Esophagus muscularis mucosa (tissue), 3 donors: ENCODE measurements at regions not wholly inside any gene's neighbourhood (a gene's known extent, or its start where the extent isn't known, plus 50 kb on each side); places are given as distances from the start of the nearest gene placed in this dataset.

ENCODE experiments used
- CTCF ChIP-seq, 3 experiments: fragments of 200-600 bp in 2 of 3; fragments of 450-650 bp in 1 of 3; sonication (generic) in 2 of 3; IDR thresholded peaks; one replicate each; pipeline ENCODE4 v1.5.1; 2017 to 2019; ENCODE audit warnings: antibody characterized with exemption in 3 of 3, mild to moderate bottlenecking in 2 of 3, moderate library complexity in 1 of 3
- POLR2AphosphoS5 ChIP-seq, 2 donors: sonication (generic); formaldehyde crosslinking; IDR thresholded peaks; one replicate each; pipeline ENCODE4 v1.6.1; 2017; ENCODE audit warnings: antibody characterized with exemption in 2 of 2

- TF ChIP-seq CTCF (IDR thresholded peaks at IDR 0.05) = no peak
- TF ChIP-seq POLR2AphosphoS5 (IDR thresholded peaks at IDR 0.05) = no peak
These were observed 703.0 kb upstream of the TBX3 start for GRCh38 chr12:115386946-115387345.
